ENCODE measurements at regions not wholly inside any gene's neighbourhood (a gene's known extent, or its start where the extent isn't known, plus 50 kb on each side); places are given as distances from the start of the nearest gene placed in this dataset.

GRCh38 chr5:145598983-145599382 lies 236.2 kb downstream of the PRELID2 start (continued):
- TF ChIP-seq ZNF468 (CRISPR knock-in tag; IDR thresholded peaks at IDR 0.05) (no peak), ZNF75D (CRISPR knock-in tag; IDR thresholded peaks at IDR 0.05; ENCODE audit: borderline replicate concordance) (no peak), ZNF687 (CRISPR knock-in tag; IDR thresholded peaks at IDR 0.05) (no peak), HDAC6 (IDR thresholded peaks at IDR 0.05; ENCODE audit: low read depth, low read length) (no peak), ZNF720 (CRISPR knock-in tag; IDR thresholded peaks at IDR 0.05) (no peak), ZNF629 (CRISPR knock-in tag; conservative IDR thresholded peaks at IDR 0.05) (no peak), DDIT3 (CRISPR knock-in tag; IDR thresholded peaks at IDR 0.05) (no peak), ZNF562 (CRISPR knock-in tag; IDR thresholded peaks at IDR 0.05; ENCODE audit: borderline replicate concordance) (no peak), KDM2A (CRISPR knock-in tag; IDR thresholded peaks at IDR 0.05; ENCODE audit: borderline replicate concordance, low read depth) (no peak)

- in situ Hi-C loops (cut with HindIII; ENCODE audit: extremely low pct_ligation_motif_present, low pct_unique_long_range_greater_than_20kb) (no loop called here), intact Hi-C loops (cut with micrococcal nuclease; ENCODE audit: unreplicated experiment) (no loop called here)
- CTCF ChIA-PET (ENCODE audit: low intra/inter-chr PET ratio, low total read pairs) = no interaction called here
- no peak overlapping the region for H2AFZ ChIP-seq (ENCODE audit: low read length)
- BruUV-seq (replicated peaks) = no TSS peak
- no peak overlapping the region for H3K9ac ChIP-seq (ENCODE audit: insufficient read depth, low read depth, low read length)
- ATAC-seq = no peak
- H4K20me1 ChIP-seq (ENCODE audit: insufficient read depth, low read length) = no peaks in the 10 kb centered on the region
- POLR2A ChIA-PET = no interaction called here
- H3K4me3 ChIP-seq (replicated peaks in 1 of 3; ENCODE audit: insufficient read depth in 1 of 3, low read depth in 2 of 3, low read length in 3 of 3) = no peak overlapping the region
- no peak for FAIRE-seq
- H3K9me3 ChIP-seq (ENCODE audit: low read length) = no peaks in the 10 kb centered on the region
- no peak overlapping the region for H3K4me2 ChIP-seq (ENCODE audit: low read depth, low read length)
- DNase-seq (ENCODE audit: low spot score) = no peak
- H3K79me2 ChIP-seq (ENCODE audit: insufficient read depth, low read length) = no peaks in the 10 kb centered on the region
- no peaks in the 10 kb centered on the region for H3K27me3 ChIP-seq (ENCODE audit: control insufficient read depth in 1 of 2, insufficient read depth in 2 of 2, low read length in 2 of 2)
- H3K27ac ChIP-seq (ENCODE audit: extremely low read length, insufficient read depth, low read length) = no peak overlapping the region
- no peaks in the 10 kb centered on the region for H3K4me1 ChIP-seq (ENCODE audit: insufficient read depth, low read length)
- 17% methylated on average over 5 of the region's 5 CpGs for WGBS (ENCODE audit: low lambda C conversion rate)
- H3K36me3 ChIP-seq (replicated peaks in 1 of 2; ENCODE audit: control insufficient read depth in 1 of 2, insufficient read depth in 2 of 2, low read length in 2 of 2) = no peaks in the 10 kb centered on the region
- no peak for TF ChIP-seq ZNF576 (CRISPR knock-in tag; IDR thresholded peaks at IDR 0.05)
- TF ChIP-seq SALL1 (CRISPR knock-in tag; IDR thresholded peaks at IDR 0.05) = no peak
- no peak for TF ChIP-seq ZFX (CRISPR knock-in tag; IDR thresholded peaks at IDR 0.05; ENCODE audit: low read depth)
- TF ChIP-seq TFDP1 (CRISPR knock-in tag; IDR thresholded peaks at IDR 0.05; ENCODE audit: borderline replicate concordance) = no peak
- no peak for TF ChIP-seq HDAC1 (CRISPR knock-in tag; IDR thresholded peaks at IDR 0.05)
- TF ChIP-seq ZNF841 (CRISPR knock-in tag; IDR thresholded peaks at IDR 0.05; ENCODE audit: borderline replicate concordance) = no peak
- TF ChIP-seq RAD51 (IDR thresholded peaks at IDR 0.05; ENCODE audit: borderline replicate concordance) = no peak
- TF ChIP-seq FOXP4 (CRISPR knock-in tag; IDR thresholded peaks at IDR 0.05) = no peak
- no peak for TF ChIP-seq ZNF354B (CRISPR knock-in tag; IDR thresholded peaks at IDR 0.05)
Measured at GRCh38 chr5:145598184-145598583, 237.0 kb downstream of the PRELID2 start.

Data from HepG2 (cell line).